PFSK-1 (cell line): ENCODE measurements at regions not wholly inside any gene's neighbourhood (a gene's known extent, or its start where the extent isn't known, plus 50 kb on each side); places are given as distances from the start of the nearest gene placed in this dataset.

Experiments used
- FOXP2 ChIP-seq: optimal IDR thresholded peaks from 2 replicates; pipeline ENCODE3; 2011; ENCODE audit warnings: borderline replicate concordance, control low read depth, inconsistent platforms; ENCODE audit not compliant: insufficient read depth; ENCODE audit errors: extremely low read length, extremely low read depth
- POLR2AphosphoS5 ChIP-seq: IDR thresholded peaks from 2 replicates; pipeline ENCODE4 v1.6.1; 2012; ENCODE audit warnings: low read depth, mild to moderate bottlenecking, control low read depth, low read length, moderate library complexity
- REST ChIP-seq, 2 experiments: IDR thresholded peaks; 2 replicates each; pipeline versions ENCODE4 v1.6.1 to v1.8.0; 2011 to 2012; ENCODE audit warnings: low read depth in 2 of 2, low read length in 2 of 2, control low read depth in 1 of 2, inconsistent platforms in 1 of 2, mild to moderate bottlenecking in 1 of 2, moderate library complexity in 1 of 2; ENCODE audit not compliant: insufficient read depth in 1 of 2
- SIN3A ChIP-seq: IDR thresholded peaks from 2 replicates; pipeline ENCODE4 v1.6.1; 2012; ENCODE audit warnings: mild to moderate bottlenecking, low read length, moderate library complexity, borderline replicate concordance; ENCODE audit not compliant: insufficient read depth
- TAF1 ChIP-seq: IDR thresholded peaks from 2 replicates; pipeline ENCODE4 v1.6.1; 2012; ENCODE audit warnings: low read length, control low read depth, borderline replicate concordance; ENCODE audit not compliant: insufficient read depth

DNA sequence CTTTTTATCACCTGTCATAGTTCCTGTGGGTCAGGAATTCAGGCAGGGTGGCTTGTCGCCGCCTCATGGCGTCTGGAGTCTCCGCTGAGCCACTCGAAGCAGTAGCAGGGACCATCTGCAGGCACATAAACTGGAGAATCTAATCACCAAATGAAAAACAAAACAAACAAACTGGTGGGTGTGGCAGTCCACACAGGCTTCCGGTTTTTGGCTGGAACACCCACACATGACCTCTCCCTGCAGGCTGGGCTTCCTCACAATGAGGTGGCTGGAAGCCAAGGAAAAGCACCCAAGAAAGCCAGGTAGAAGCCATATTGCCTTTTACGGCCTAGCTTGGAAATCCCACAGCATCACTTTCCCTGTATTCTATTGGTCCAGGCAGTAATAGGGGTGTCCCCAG lies 197.0 kb downstream of the SYK start:
- TF ChIP-seq TAF1 (no peak), SIN3A (no peak), POLR2AphosphoS5 (no peak), REST (IDR thresholded peaks at IDR 0.05; ENCODE audit: insufficient read depth in 1 of 2, low read depth in 2 of 2, low read length in 2 of 2) (no peak), FOXP2 (no peak)

DNA sequence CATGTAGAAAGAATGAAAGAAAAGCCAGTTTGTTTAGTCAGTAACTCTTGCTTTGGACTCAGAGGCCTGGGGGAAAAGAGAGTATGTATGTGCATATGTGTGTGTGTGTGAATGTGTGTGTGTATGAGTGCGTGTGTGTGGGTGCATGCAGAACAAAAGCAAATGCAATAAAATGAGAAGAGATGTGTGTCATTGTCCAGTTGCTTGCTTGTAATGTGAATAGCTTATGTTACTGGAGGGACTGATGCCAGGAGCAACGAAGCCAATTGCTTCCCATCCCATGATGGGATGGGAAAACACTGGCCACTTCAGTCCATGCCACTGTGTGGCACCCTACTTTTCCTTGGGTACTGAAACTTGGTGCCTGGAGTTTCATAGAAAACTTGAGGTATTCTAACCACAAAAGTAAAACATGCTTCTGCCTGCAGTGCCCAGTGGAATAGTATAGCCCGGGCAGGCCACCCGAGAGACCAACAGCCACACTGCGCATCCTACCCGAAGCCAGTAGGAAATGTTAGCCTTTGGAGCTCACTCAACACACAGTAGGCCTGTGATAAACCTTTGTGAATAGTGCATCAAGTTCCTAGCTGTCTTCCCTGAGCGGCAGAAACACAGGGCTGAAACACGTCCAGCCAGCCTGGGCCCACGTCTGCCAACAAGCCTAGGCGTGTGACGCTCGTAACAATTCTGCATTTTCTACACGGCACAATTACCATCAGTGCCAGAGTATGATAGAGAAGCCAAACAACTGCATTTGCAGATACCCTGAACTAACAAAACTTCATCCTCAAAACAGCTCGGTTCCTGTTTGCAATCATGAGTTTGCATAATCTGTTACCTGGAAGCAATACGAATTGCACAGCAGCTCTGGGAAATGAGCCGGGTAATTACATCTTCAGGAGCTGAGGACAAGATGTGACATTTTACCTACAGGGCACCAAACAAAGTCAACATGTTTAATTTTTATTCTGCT lies 198.1 kb downstream of the SYK start:
- no peak for TF ChIP-seq SIN3A
- no peak for TF ChIP-seq FOXP2
- TF ChIP-seq REST (IDR thresholded peaks at IDR 0.05; ENCODE audit: insufficient read depth in 1 of 2, low read depth in 2 of 2, low read length in 2 of 2) = no peak
- no peak for TF ChIP-seq TAF1
- TF ChIP-seq POLR2AphosphoS5 = no peak

DNA sequence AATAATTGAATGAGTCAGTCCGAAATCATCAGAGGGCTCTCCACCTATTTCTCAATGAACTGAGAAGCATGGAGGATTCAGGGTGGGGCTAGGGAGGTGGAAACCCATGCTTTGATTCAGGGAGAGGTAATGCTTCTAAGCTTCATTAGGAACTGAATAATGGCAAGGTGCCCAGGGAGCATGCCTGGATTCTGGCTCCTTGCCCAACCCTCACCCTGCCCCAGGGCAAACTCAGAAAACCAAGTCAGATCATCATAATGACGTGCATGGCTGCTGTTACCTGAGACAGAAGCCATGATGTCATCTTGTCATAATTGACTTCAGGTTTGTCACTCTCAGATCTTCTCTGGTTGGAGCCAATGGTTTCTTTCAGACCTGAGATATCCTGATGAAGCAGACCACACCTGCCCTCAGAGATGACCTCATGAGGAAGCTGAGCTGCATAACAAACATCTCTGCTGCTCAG lies 199.6 kb downstream of the SYK start:
- TF ChIP-seq TAF1 (no peak), POLR2AphosphoS5 (no peak), REST (IDR thresholded peaks at IDR 0.05; ENCODE audit: insufficient read depth in 1 of 2, low read depth in 2 of 2, low read length in 2 of 2) (no peak), FOXP2 (no peak), SIN3A (no peak)

DNA sequence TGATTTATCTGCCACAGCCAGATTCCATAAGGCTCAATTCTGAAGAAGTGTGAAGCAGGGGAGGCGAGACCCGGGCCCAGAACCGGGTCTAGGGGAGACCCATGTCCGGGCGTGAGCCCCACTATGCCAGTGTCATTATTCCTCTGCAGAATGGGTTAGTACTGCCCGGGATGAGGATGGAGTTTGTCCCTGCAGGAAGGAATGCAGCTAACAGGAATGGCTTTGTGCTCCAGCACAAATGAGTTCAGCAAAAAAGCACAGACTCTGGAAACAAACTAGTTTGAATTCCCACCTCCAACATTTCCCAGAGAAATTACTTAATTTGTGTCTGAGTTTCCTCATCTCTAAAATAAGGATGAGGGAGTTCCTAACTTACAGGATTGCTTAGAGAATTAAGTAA lies 202.9 kb downstream of the SYK start:
- TF ChIP-seq POLR2AphosphoS5 = no peak

DNA sequence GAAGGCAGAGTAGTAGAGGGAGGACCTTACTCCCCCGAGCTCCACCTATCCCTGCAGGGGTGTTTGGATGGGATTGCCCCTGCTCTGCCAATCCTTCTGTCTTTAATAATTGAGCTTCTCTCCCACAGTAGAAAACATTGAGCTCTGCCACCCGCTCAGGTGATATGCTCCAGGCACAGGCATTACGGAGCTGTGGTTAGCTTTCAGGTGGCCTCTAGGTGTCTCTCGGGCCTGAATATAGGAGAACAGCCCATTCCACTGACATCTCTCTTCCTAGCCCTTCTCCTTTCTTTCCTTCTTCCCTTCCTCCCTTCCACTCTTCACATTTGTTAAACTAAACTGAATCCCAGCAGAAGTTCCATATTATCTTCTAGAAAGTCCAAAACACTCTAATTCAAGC lies 203.4 kb downstream of the SYK start:
- TF ChIP-seq POLR2AphosphoS5 = no peak
- TF ChIP-seq FOXP2 = no peak
- no peak for TF ChIP-seq REST (IDR thresholded peaks at IDR 0.05; ENCODE audit: insufficient read depth in 1 of 2, low read depth in 2 of 2, low read length in 2 of 2)
- TF ChIP-seq TAF1 = no peak
- TF ChIP-seq SIN3A = no peak
